ENCODE measurements at regions not wholly inside any gene's neighbourhood (a gene's known extent, or its start where the extent isn't known, plus 50 kb on each side); places are given as distances from the start of the nearest gene placed in this dataset.

DNA sequence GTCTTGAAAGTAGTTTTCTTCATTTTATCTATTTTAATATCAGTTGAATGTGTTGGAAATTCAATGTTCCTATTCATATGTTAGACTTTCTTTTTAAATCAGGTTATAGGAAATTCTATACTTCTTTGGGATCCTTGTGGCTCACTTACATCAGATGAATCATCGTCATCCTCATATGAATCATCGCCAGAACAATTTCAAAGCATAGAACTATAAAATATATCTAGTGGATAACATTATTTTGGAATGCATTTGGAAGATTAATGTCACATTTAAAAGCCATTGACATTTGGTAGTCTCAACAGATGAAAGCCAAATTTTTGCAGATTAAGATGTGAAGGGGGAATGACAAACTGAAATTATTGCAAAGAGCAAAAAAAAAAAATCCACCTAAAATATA, 94.1 kb downstream of the FAM161A start:
- TF ChIP-seq POLR2A (IDR thresholded peaks at IDR 0.05), result no peak
- TF ChIP-seq, protein P1, sequence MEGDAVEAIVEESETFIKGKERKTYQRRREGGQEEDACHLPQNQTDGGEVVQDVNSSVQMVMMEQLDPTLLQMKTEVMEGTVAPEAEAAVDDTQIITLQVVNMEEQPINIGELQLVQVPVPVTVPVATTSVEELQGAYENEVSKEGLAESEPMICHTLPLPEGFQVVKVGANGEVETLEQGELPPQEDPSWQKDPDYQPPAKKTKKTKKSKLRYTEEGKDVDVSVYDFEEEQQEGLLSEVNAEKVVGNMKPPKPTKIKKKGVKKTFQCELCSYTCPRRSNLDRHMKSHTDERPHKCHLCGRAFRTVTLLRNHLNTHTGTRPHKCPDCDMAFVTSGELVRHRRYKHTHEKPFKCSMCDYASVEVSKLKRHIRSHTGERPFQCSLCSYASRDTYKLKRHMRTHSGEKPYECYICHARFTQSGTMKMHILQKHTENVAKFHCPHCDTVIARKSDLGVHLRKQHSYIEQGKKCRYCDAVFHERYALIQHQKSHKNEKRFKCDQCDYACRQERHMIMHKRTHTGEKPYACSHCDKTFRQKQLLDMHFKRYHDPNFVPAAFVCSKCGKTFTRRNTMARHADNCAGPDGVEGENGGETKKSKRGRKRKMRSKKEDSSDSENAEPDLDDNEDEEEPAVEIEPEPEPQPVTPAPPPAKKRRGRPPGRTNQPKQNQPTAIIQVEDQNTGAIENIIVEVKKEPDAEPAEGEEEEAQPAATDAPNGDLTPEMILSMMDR (IDR thresholded peaks at IDR 0.05), result no peak
